GM19372 (cell line): ENCODE measurements at regions not wholly inside any gene's neighbourhood (a gene's known extent, or its start where the extent isn't known, plus 50 kb on each side); places are given as distances from the start of the nearest gene placed in this dataset.
"Not testable (repeated sequence)": the region's sequence is repeated elsewhere in the genome, so short reads cannot be mapped to it uniquely, and the experiment has no call there.

ENCODE experiments used
- ATAC-seq: cut with Tn5 transposase; IDR thresholded peaks from one replicate; pipeline ENCODE4 v1.9.1; 2021; ENCODE audit warnings: mild to moderate bottlenecking, low read depth, moderate library complexity; ENCODE audit not compliant: unreplicated experiment

GRCh38 chr2:208673631-208674030 lies 267.0 kb downstream of the PTH2R start:
- ATAC-seq, result no peak

- ATAC-seq, result no peak
Observed at GRCh38 chr2:208674919-208675318, 268.3 kb downstream of the PTH2R start.

GRCh38 chr2:208685929-208686328 lies 279.3 kb downstream of the PTH2R start:
- ATAC-seq, result not testable (repeated sequence)

GRCh38 chr2:208686665-208687064 lies 280.1 kb downstream of the PTH2R start:
- ATAC-seq, result no peak

- ATAC-seq, result not testable (repeated sequence)
Observed at GRCh38 chr2:208687720-208688119, 281.1 kb downstream of the PTH2R start.

- no peak for ATAC-seq
Observed at GRCh38 chr2:208698114-208698513, 291.5 kb downstream of the PTH2R start.

- no peak for ATAC-seq
Observed at GRCh38 chr2:208708486-208708885, 301.9 kb downstream of the PTH2R start.

- ATAC-seq, result no peak
Observed at GRCh38 chr2:208711598-208711997, 305.0 kb downstream of the PTH2R start.

- ATAC-seq, result no peak
Observed at GRCh38 chr2:208713066-208713745, 306.6 kb downstream of the PTH2R start.

- ATAC-seq, result no peak
Observed at GRCh38 chr2:208718828-208719227, 312.2 kb downstream of the PTH2R start.

GRCh38 chr2:208722731-208723130 lies 316.1 kb downstream of the PTH2R start:
- ATAC-seq, result no peak

GRCh38 chr2:208725280-208725679 lies 318.7 kb downstream of the PTH2R start:
- ATAC-seq, result no peak

GRCh38 chr2:208726242-208726641 lies 319.6 kb downstream of the PTH2R start:
- ATAC-seq, result no peak

- ATAC-seq, result not testable (repeated sequence)
Observed at GRCh38 chr2:208751663-208752415, 345.2 kb downstream of the PTH2R start.

GRCh38 chr2:208757364-208757763 lies 350.8 kb downstream of the PTH2R start:
- ATAC-seq, result no peak

GRCh38 chr2:208773074-208773473 lies 366.5 kb downstream of the PTH2R start:
- ATAC-seq, result not testable (repeated sequence)

GRCh38 chr2:208781166-208781565 lies 374.6 kb downstream of the PTH2R start:
- no peak for ATAC-seq

- ATAC-seq, result no peak
Observed at GRCh38 chr2:208782097-208782496, 375.5 kb downstream of the PTH2R start.

- no peak for ATAC-seq
Observed at GRCh38 chr2:208783184-208783583, 376.6 kb downstream of the PTH2R start.

GRCh38 chr2:208784774-208785173 lies 378.2 kb downstream of the PTH2R start:
- not testable (repeated sequence) for ATAC-seq

GRCh38 chr2:208791257-208791656 lies 384.7 kb downstream of the PTH2R start:
- ATAC-seq, result no peak

GRCh38 chr2:208792766-208793165 lies 386.2 kb downstream of the PTH2R start:
- ATAC-seq, result no peak
